IgD-negative memory B cell (primary cell): ENCODE measurements at regions not wholly inside any gene's neighbourhood (a gene's known extent, or its start where the extent isn't known, plus 50 kb on each side); places are given as distances from the start of the nearest gene placed in this dataset.
"Not testable (repeated sequence)": the region's sequence is repeated elsewhere in the genome, so short reads cannot be mapped to it uniquely, and the experiment has no call there.

Source experiments
- H3K27ac Mint-ChIP-seq, 3 donors: one replicate each; pipeline ENCODE4 v1.8.0; 2020 to 2022; ENCODE audit warnings: mild to moderate bottlenecking in 3 of 3, mixed read lengths in 3 of 3, moderate library complexity in 1 of 3
- H3K27me3 Mint-ChIP-seq: one replicate; pipeline ENCODE4 v1.8.0; 2021; ENCODE audit warnings: mixed read lengths
- H3K36me3 Mint-ChIP-seq: one replicate; pipeline ENCODE4 v1.8.0; 2020; ENCODE audit warnings: mild to moderate bottlenecking, mixed read lengths
- H3K4me1 Mint-ChIP-seq, 3 donors: one replicate each; pipeline ENCODE4 v1.8.0; 2020 to 2022; ENCODE audit warnings: mixed read lengths in 3 of 3, mild to moderate bottlenecking in 1 of 3
- H3K4me3 Mint-ChIP-seq, 4 donors: one replicate each; pipeline ENCODE4 v1.8.0; 2020 to 2022; ENCODE audit warnings: mild to moderate bottlenecking in 4 of 4, mixed read lengths in 4 of 4, moderate library complexity in 3 of 4
- H3K9me3 Mint-ChIP-seq, 3 donors: one replicate each; pipeline ENCODE4 v1.8.0; 2020 to 2021; ENCODE audit warnings: mixed read lengths in 3 of 3, mild to moderate bottlenecking in 1 of 3

- Mint-ChIP-seq H3K9me3 (peaks cover 0 to 2% (median 2%) of the 10 kb centered on the region in 3 donors), H3K27ac (no peak overlapping the region), H3K4me1 (peaks cover 0 to 2% (median 0%) of the 10 kb centered on the region in 3 donors), H3K4me3 (no peak overlapping the region), H3K36me3 (no peaks in the 10 kb centered on the region), H3K27me3 (no peaks in the 10 kb centered on the region)
Measured at GRCh38 chr9:82052081-82052480, 63.5 kb downstream of the SPATA31D1 start.

GRCh38 chr9:82054264-82055015, 65.9 kb downstream of the SPATA31D1 start:
- no peak overlapping the region for H3K4me3 Mint-ChIP-seq
- H3K27me3 Mint-ChIP-seq = no peaks in the 10 kb centered on the region
- H3K9me3 Mint-ChIP-seq = peaks cover 0 to 2% (median 2%) of the 10 kb centered on the region in 3 donors
- no peak overlapping the region for H3K27ac Mint-ChIP-seq
- H3K36me3 Mint-ChIP-seq = no peaks in the 10 kb centered on the region
- H3K4me1 Mint-ChIP-seq = peaks cover 5 to 11% (median 10%) of the 10 kb centered on the region in 3 donors

GRCh38 chr9:82057805-82058204, 69.2 kb downstream of the SPATA31D1 start:
- H3K27me3 Mint-ChIP-seq = peaks cover 8% of the 10 kb centered on the region
- H3K36me3 Mint-ChIP-seq = peaks cover 3% of the 10 kb centered on the region
- H3K4me3 Mint-ChIP-seq = no peak overlapping the region
- H3K9me3 Mint-ChIP-seq = peaks cover 0 to 4% (median 2%) of the 10 kb centered on the region in 3 donors
- peak overlapping the region in 1 of 3 donors; percentile 31 for H3K27ac Mint-ChIP-seq
- peaks cover 9 to 11% (median 10%) of the 10 kb centered on the region in 3 donors for H3K4me1 Mint-ChIP-seq

- H3K4me1 Mint-ChIP-seq = peaks cover 9 to 11% (median 10%) of the 10 kb centered on the region in 3 donors
- H3K4me3 Mint-ChIP-seq, H3K27ac Mint-ChIP-seq, H3K36me3 Mint-ChIP-seq, H3K27me3 Mint-ChIP-seq, H3K9me3 Mint-ChIP-seq: not testable (repeated sequence)
Measured at GRCh38 chr9:82061801-82062200, 73.2 kb downstream of the SPATA31D1 start.

GRCh38 chr9:82062245-82062644, 73.7 kb downstream of the SPATA31D1 start:
- Mint-ChIP-seq H3K4me1 (peaks cover 8 to 10% (median 9%) of the 10 kb centered on the region in 3 donors), H3K9me3 (peaks cover 0 to 3% (median 0%) of the 10 kb centered on the region in 3 donors), H3K27ac (no peak overlapping the region), H3K27me3 (peaks cover 8% of the 10 kb centered on the region), H3K4me3 (no peak overlapping the region), H3K36me3 (peaks cover 3% of the 10 kb centered on the region)

GRCh38 chr9:82073551-82074543, 85.3 kb downstream of the SPATA31D1 start:
- Mint-ChIP-seq H3K4me3 (no peak overlapping the region), H3K36me3 (peaks cover 2% of the 10 kb centered on the region), H3K9me3 (peaks cover 0 to 4% (median 0%) of the 10 kb centered on the region in 3 donors), H3K27me3 (no peaks in the 10 kb centered on the region), H3K27ac (no peak overlapping the region), H3K4me1 (peaks cover 0 to 2% (median 0%) of the 10 kb centered on the region in 3 donors)

- Mint-ChIP-seq H3K36me3 (no peaks in the 10 kb centered on the region), H3K27me3 (no peaks in the 10 kb centered on the region), H3K27ac (peak overlapping the region in 1 of 3 donors; percentile 48), H3K4me1 (peaks cover 9 to 11% (median 10%) of the 10 kb centered on the region in 3 donors), H3K4me3 (no peak overlapping the region), H3K9me3 (no peaks in the 10 kb centered on the region)
Measured at GRCh38 chr9:82080265-82080664, 91.7 kb downstream of the SPATA31D1 start.

- Mint-ChIP-seq H3K9me3 (no peaks in the 10 kb centered on the region), H3K27ac (no peak overlapping the region), H3K36me3 (no peaks in the 10 kb centered on the region), H3K4me3 (no peak overlapping the region), H3K4me1 (peaks cover 10 to 11% (median 11%) of the 10 kb centered on the region in 3 donors), H3K27me3 (no peaks in the 10 kb centered on the region)
Measured at GRCh38 chr9:82081496-82081895, 92.9 kb downstream of the SPATA31D1 start.

GRCh38 chr9:82082563-82082962, 94.0 kb downstream of the SPATA31D1 start:
- H3K9me3 Mint-ChIP-seq = no peaks in the 10 kb centered on the region
- peaks cover 11 to 13% (median 11%) of the 10 kb centered on the region in 3 donors for H3K4me1 Mint-ChIP-seq
- H3K27me3 Mint-ChIP-seq = no peaks in the 10 kb centered on the region
- no peaks in the 10 kb centered on the region for H3K36me3 Mint-ChIP-seq
- no peak overlapping the region for H3K4me3 Mint-ChIP-seq
- H3K27ac Mint-ChIP-seq = no peak overlapping the region

- no peak overlapping the region for H3K27ac Mint-ChIP-seq
- no peak overlapping the region for H3K4me3 Mint-ChIP-seq
- H3K9me3 Mint-ChIP-seq = peaks cover 0 to 2% (median 0%) of the 10 kb centered on the region in 3 donors
- H3K27me3 Mint-ChIP-seq = no peaks in the 10 kb centered on the region
- H3K4me1 Mint-ChIP-seq = peaks cover 22 to 30% (median 28%) of the 10 kb centered on the region in 3 donors
- no peaks in the 10 kb centered on the region for H3K36me3 Mint-ChIP-seq
Measured at GRCh38 chr9:82088591-82088990, 100.0 kb downstream of the SPATA31D1 start.

- no peaks in the 10 kb centered on the region for H3K36me3 Mint-ChIP-seq
- peaks cover 32 to 42% (median 40%) of the 10 kb centered on the region in 3 donors for H3K4me1 Mint-ChIP-seq
- H3K27me3 Mint-ChIP-seq = no peaks in the 10 kb centered on the region
- no peak overlapping the region for H3K4me3 Mint-ChIP-seq
- no peak overlapping the region for H3K27ac Mint-ChIP-seq
- peaks cover 0 to 3% (median 0%) of the 10 kb centered on the region in 3 donors for H3K9me3 Mint-ChIP-seq
Measured at GRCh38 chr9:82090046-82090445, 101.5 kb downstream of the SPATA31D1 start.

GRCh38 chr9:82091100-82091499, 102.5 kb downstream of the SPATA31D1 start:
- H3K36me3 Mint-ChIP-seq = no peaks in the 10 kb centered on the region
- H3K9me3 Mint-ChIP-seq = peaks cover 0 to 3% (median 0%) of the 10 kb centered on the region in 3 donors
- peak overlapping the region; percentile 13 to 59 (median 36) for H3K27ac Mint-ChIP-seq
- peaks cover 35 to 45% (median 44%) of the 10 kb centered on the region in 3 donors for H3K4me1 Mint-ChIP-seq
- no peaks in the 10 kb centered on the region for H3K27me3 Mint-ChIP-seq
- H3K4me3 Mint-ChIP-seq = peak overlapping the region in 2 of 4 donors; percentile 53 to 90

GRCh38 chr9:82091610-82092009, 103.0 kb downstream of the SPATA31D1 start:
- Mint-ChIP-seq H3K36me3 (no peaks in the 10 kb centered on the region), H3K9me3 (peaks cover 0 to 3% (median 0%) of the 10 kb centered on the region in 3 donors), H3K27me3 (no peaks in the 10 kb centered on the region), H3K4me1 (peaks cover 37 to 47% (median 44%) of the 10 kb centered on the region in 3 donors), H3K4me3 (peak overlapping the region in 3 of 4 donors; percentile 4 to 90 (median 53)), H3K27ac (peak overlapping the region; percentile 13 to 85 (median 36))

GRCh38 chr9:82101475-82101874, 112.9 kb downstream of the SPATA31D1 start:
- H3K4me1 Mint-ChIP-seq = peaks cover 4 to 10% (median 4%) of the 10 kb centered on the region in 3 donors
- peaks cover 0 to 20% (median 13%) of the 10 kb centered on the region in 3 donors for H3K9me3 Mint-ChIP-seq
- peaks cover 1% of the 10 kb centered on the region for H3K36me3 Mint-ChIP-seq
- H3K4me3 Mint-ChIP-seq = no peak overlapping the region
- no peaks in the 10 kb centered on the region for H3K27me3 Mint-ChIP-seq
- no peak overlapping the region for H3K27ac Mint-ChIP-seq

- Mint-ChIP-seq H3K4me3 (no peak overlapping the region), H3K4me1 (no peaks in the 10 kb centered on the region), H3K9me3 (peaks cover 0 to 9% (median 9%) of the 10 kb centered on the region in 3 donors), H3K36me3 (peaks cover 1% of the 10 kb centered on the region), H3K27me3 (no peaks in the 10 kb centered on the region), H3K27ac (no peak overlapping the region)
Measured at GRCh38 chr9:82104252-82104651, 115.7 kb downstream of the SPATA31D1 start.
